DND-41 (cell line): ENCODE measurements at regions not wholly inside any gene's neighbourhood (a gene's known extent, or its start where the extent isn't known, plus 50 kb on each side); places are given as distances from the start of the nearest gene placed in this dataset.
"Not testable (repeated sequence)": the region's sequence is repeated elsewhere in the genome, so short reads cannot be mapped to it uniquely, and the experiment has no call there.

Source experiments
- ATAC-seq: fragments of 200-7000 bp; cut with Tn5 transposase; 3 replicates; pipeline ENCODE4 v1.9.1; 2021; ENCODE audit warnings: low read depth; ENCODE audit not compliant: insufficient read depth
- DNase-seq: peaks from one replicate; pipeline ENCODE4 v3.0.0-alpha.2; 2020
- H2AFZ ChIP-seq: 2 replicates; pipeline ENCODE4 v1.6.0; 2012; ENCODE audit warnings: low read depth, low read length
- H3K27ac ChIP-seq: 2 replicates; pipeline ENCODE4 v1.5.1; 2012; ENCODE audit warnings: low read length, inconsistent platforms
- H3K27me3 ChIP-seq: fragments of 200-600 bp; sonication (generic); 2 replicates; pipeline ENCODE4 v1.6.0; 2012; ENCODE audit warnings: low read length, mild to moderate bottlenecking, inconsistent platforms; ENCODE audit not compliant: insufficient read depth, poor library complexity
- H3K36me3 ChIP-seq: 2 replicates; pipeline ENCODE4 v1.5.1; 2012; ENCODE audit warnings: low read length, inconsistent platforms; ENCODE audit not compliant: insufficient read depth
- H3K4me1 ChIP-seq: 2 replicates; pipeline ENCODE4 v1.5.1; 2012; ENCODE audit warnings: mild to moderate bottlenecking, low read length; ENCODE audit not compliant: insufficient read depth
- H3K4me2 ChIP-seq: 2 replicates; pipeline ENCODE4 v1.6.0; 2012; ENCODE audit warnings: mild to moderate bottlenecking, moderate library complexity, low read length, inconsistent platforms; ENCODE audit not compliant: insufficient read depth
- H3K4me3 ChIP-seq, 2 experiments: fragments of 200-600 bp in 1 of 2; shearing (Covaris generic) in 1 of 2; 2 replicates each; pipeline ENCODE4 v1.5.1; 2012 to 2016; ENCODE audit warnings: inconsistent platforms in 2 of 2, low read length in 2 of 2, mild to moderate bottlenecking in 2 of 2, low read depth in 1 of 2, moderate library complexity in 1 of 2
- H3K79me2 ChIP-seq: 2 replicates; pipeline ENCODE4 v1.6.0; 2012; ENCODE audit warnings: low read length, inconsistent platforms; ENCODE audit not compliant: insufficient read depth
- H3K9ac ChIP-seq: 2 replicates; pipeline ENCODE4 v1.6.0; 2012; ENCODE audit warnings: low read depth, mild to moderate bottlenecking, inconsistent platforms, low read length, moderate library complexity
- H3K9me3 ChIP-seq: 2 replicates; pipeline ENCODE4 v1.5.1; 2012; ENCODE audit warnings: low read length, moderate library complexity, mild to moderate bottlenecking, inconsistent platforms; ENCODE audit not compliant: insufficient read depth, severe bottlenecking
- H4K20me1 ChIP-seq: 2 replicates; pipeline ENCODE4 v1.6.0; 2012; ENCODE audit warnings: low read length; ENCODE audit not compliant: insufficient read depth
- CTCF ChIP-seq: IDR thresholded peaks from 2 replicates; pipeline ENCODE4 v1.5.1; 2012; ENCODE audit warnings: borderline replicate concordance, low read length, moderate library complexity, mild to moderate bottlenecking; ENCODE audit not compliant: poor library complexity, severe bottlenecking; ENCODE audit errors: extremely low read depth
- EZH2 ChIP-seq: IDR thresholded peaks from 3 replicates; pipeline ENCODE4 v1.6.1; 2012; ENCODE audit warnings: borderline replicate concordance, low read depth, mild to moderate bottlenecking, moderate library complexity, low read length, inconsistent platforms; ENCODE audit not compliant: severe bottlenecking

GRCh38 chr12:9509464-9510161 lies 98.1 kb downstream of the KLRB1 start:
- no peaks in the 10 kb centered on the region for H3K4me1 ChIP-seq
- H3K27me3 ChIP-seq: no peaks in the 10 kb centered on the region
- H4K20me1 ChIP-seq: no peaks in the 10 kb centered on the region
- no peak overlapping the region for H3K27ac ChIP-seq
- H3K9ac ChIP-seq: no peak overlapping the region
- ATAC-seq (no peak), DNase-seq (no peak)
- H2AFZ ChIP-seq: no peak overlapping the region
- H3K4me3 ChIP-seq: no peak overlapping the region
- H3K9me3 ChIP-seq: no peaks in the 10 kb centered on the region
- no peaks in the 10 kb centered on the region for H3K79me2 ChIP-seq
- TF ChIP-seq CTCF (no peak), EZH2 (no peak)
- H3K36me3 ChIP-seq: no peaks in the 10 kb centered on the region
- H3K4me2 ChIP-seq: no peak overlapping the region

GRCh38 chr12:9506746-9507145 lies 101.0 kb downstream of the KLRB1 start:
- no peak overlapping the region for H3K4me2 ChIP-seq
- H3K9me3 ChIP-seq: no peaks in the 10 kb centered on the region
- no peak for DNase-seq
- no peak overlapping the region for H2AFZ ChIP-seq
- H3K9ac ChIP-seq: no peak overlapping the region
- no peaks in the 10 kb centered on the region for H3K36me3 ChIP-seq
- no peaks in the 10 kb centered on the region for H3K79me2 ChIP-seq
- no peak for TF ChIP-seq CTCF
- TF ChIP-seq EZH2: no peak
- H3K4me1 ChIP-seq: no peaks in the 10 kb centered on the region
- no peak overlapping the region for H3K27ac ChIP-seq
- H3K27me3 ChIP-seq: no peaks in the 10 kb centered on the region
- no peaks in the 10 kb centered on the region for H4K20me1 ChIP-seq
- ATAC-seq: no peak
- no peak overlapping the region for H3K4me3 ChIP-seq

- DNase-seq, H3K9ac ChIP-seq, H3K79me2 ChIP-seq, ATAC-seq, H3K36me3 ChIP-seq, H2AFZ ChIP-seq, H3K9me3 ChIP-seq, H3K4me1 ChIP-seq, H3K4me2 ChIP-seq, H3K27ac ChIP-seq, H3K27me3 ChIP-seq, H3K4me3 ChIP-seq, H4K20me1 ChIP-seq: not testable (repeated sequence)
Observed at GRCh38 chr12:9503384-9503783, 104.3 kb downstream of the KLRB1 start.

- not testable (repeated sequence) for H3K36me3 ChIP-seq, DNase-seq, H3K79me2 ChIP-seq, H3K4me3 ChIP-seq, H3K27ac ChIP-seq, H4K20me1 ChIP-seq, H3K9me3 ChIP-seq, H3K4me2 ChIP-seq, H3K9ac ChIP-seq, H2AFZ ChIP-seq, H3K4me1 ChIP-seq, H3K27me3 ChIP-seq
- ATAC-seq: peak; percentile 53; the same call in 1 of the 3 replicates
Observed at GRCh38 chr12:9502845-9503244, 104.9 kb downstream of the KLRB1 start.

GRCh38 chr12:9493325-9493724 lies 114.4 kb downstream of the KLRB1 start:
- not testable (repeated sequence) for H2AFZ ChIP-seq, H3K4me1 ChIP-seq, H3K9me3 ChIP-seq, H3K4me3 ChIP-seq, H3K36me3 ChIP-seq, ATAC-seq, DNase-seq, H3K27ac ChIP-seq, H4K20me1 ChIP-seq, H3K4me2 ChIP-seq, H3K27me3 ChIP-seq, H3K79me2 ChIP-seq, H3K9ac ChIP-seq

GRCh38 chr12:9481289-9481688 lies 126.4 kb downstream of the KLRB1 start:
- not testable (repeated sequence) for H3K79me2 ChIP-seq, H3K27ac ChIP-seq, DNase-seq, H3K36me3 ChIP-seq, H3K4me2 ChIP-seq, ATAC-seq, H2AFZ ChIP-seq, H3K9ac ChIP-seq, H3K9me3 ChIP-seq, H3K4me1 ChIP-seq, H4K20me1 ChIP-seq, H3K27me3 ChIP-seq, H3K4me3 ChIP-seq

- peaks cover 13% of the 10 kb centered on the region for H3K4me1 ChIP-seq
- not testable (repeated sequence) for DNase-seq, H3K4me2 ChIP-seq, H3K9ac ChIP-seq, ATAC-seq, H3K79me2 ChIP-seq, H3K4me3 ChIP-seq, H3K27ac ChIP-seq, H2AFZ ChIP-seq, H3K27me3 ChIP-seq, H3K9me3 ChIP-seq, H4K20me1 ChIP-seq, H3K36me3 ChIP-seq
Observed at GRCh38 chr12:9474197-9474596, 133.5 kb downstream of the KLRB1 start.
